GM18870 (cell line): ENCODE measurements at regions not wholly inside any gene's neighbourhood (a gene's known extent, or its start where the extent isn't known, plus 50 kb on each side); places are given as distances from the start of the nearest gene placed in this dataset.

Source experiments
- ATAC-seq: cut with Tn5 transposase; IDR thresholded peaks from one replicate; pipeline ENCODE4 v1.9.1; 2021; ENCODE audit warnings: moderate library complexity; ENCODE audit not compliant: unreplicated experiment

GRCh38 chr10:28853195-28853594 is 175.9 kb downstream of the BAMBI start:
- ATAC-seq, result no peak

- no peak for ATAC-seq
Measured at GRCh38 chr10:28857164-28857563, 179.8 kb downstream of the BAMBI start.

DNA sequence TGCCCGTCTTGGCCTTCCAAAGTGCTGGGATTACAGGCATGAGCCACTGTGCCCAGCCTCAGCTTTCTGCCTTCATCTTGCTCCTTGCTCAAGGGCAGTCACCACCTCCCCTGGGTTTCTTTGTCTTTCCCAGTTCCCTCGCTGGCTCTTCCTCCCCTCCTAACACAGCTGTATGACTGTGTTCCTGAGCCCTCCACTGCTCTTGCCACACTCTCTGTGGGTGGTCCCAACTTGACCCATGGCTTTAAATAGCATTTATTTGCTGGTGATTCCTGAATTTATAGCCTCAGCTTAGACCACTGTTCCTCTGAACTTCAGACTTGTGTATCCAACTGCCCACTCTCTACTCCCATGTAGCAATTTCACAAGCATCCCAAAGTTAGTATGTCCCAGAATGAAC is 181.3 kb downstream of the BAMBI start:
- ATAC-seq, result no peak

DNA sequence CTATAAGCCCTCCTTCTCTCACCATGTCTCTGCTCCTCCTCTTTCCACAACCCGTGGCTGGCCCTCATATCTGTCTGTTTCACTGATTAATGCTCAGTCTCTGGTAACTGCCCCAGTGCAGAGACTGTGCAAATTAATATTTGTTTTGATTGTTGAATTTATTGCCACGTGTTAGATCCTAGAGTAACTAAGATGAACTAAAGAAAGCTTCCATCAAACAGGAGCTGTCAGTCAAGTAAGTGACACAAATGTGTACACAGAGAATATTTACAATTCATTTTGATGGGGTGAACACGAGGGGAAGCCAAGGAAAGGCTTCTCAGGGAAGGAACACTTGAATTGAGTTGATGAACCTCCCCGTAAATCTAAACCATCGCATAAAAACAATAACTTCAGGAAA is 182.5 kb downstream of the BAMBI start:
- no peak for ATAC-seq

GRCh38 chr10:28862219-28862618 is 184.9 kb downstream of the BAMBI start:
- ATAC-seq, result no peak

DNA sequence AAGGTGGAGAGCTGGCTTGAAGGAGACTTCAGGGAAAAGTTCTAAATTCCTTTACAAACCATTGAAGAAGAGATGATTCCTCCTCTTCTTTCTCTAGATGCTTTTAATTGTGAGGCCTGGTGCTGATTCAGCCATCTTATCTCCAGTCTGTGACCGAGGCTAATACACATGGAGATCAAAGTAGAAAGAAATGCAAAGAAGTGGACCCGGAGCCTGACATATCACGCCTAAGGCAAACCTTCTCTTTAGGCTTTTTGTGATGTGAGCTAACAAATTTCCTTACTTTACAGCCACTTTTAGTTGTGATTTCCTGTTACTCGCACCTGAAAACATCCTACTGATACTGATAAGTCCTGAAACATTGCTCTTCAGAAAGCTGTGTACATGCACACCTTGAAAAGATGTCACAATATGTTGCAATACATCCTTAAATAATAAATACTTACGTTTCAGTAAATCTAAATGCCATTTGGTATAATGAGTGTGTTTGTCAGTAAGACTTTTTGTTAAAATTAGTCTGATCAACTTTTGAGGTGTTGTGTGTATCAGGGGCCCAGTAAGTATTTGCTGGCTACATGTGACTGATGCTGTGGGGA is 192.4 kb downstream of the BAMBI start:
- no peak for ATAC-seq

GRCh38 chr10:28871665-28872064 is 194.3 kb downstream of the BAMBI start:
- ATAC-seq, result no peak

- no peak for ATAC-seq
Measured at GRCh38 chr10:28872587-28873165, 195.4 kb downstream of the BAMBI start.

DNA sequence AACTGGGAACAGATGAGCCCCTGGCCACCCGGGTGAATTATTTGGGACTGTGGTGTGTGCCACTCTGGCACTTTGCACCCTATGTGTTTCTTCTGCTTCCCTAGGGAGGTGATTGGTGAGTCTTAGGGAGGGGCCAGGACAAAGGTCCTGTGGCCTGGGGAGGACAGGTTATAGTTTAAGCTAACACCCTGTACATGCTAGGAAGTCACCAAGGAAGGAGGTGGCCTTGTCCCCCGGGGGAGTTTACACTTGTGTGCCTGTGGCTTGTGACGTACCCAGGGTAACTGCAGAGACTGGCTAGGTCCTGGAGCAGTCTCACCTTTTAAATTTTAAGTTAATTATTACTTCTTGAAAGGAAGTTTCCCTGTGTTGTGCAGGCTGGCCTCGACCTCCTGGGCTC is 196.2 kb downstream of the BAMBI start:
- ATAC-seq, result no peak

DNA sequence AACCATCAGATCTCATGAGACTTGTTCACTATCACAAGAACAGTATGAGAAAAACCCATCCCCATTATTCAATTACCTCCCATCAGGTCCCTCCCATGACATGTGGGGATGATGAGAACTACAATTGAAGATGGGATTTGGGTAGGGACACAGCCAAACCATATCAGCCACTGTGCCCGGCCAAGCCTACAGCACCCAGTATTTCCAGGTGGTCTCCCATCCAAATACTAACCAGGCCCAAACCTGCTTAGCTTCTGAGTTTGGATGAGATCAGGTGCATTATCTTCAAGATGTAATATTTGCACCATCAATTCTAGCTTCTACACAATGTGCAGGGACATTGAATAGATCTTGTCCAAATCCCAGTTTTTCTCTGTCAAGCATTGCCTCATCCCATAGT is 196.9 kb downstream of the BAMBI start:
- ATAC-seq, result no peak

- no peak for ATAC-seq
Measured at GRCh38 chr10:28875549-28876081, 198.3 kb downstream of the BAMBI start.

DNA sequence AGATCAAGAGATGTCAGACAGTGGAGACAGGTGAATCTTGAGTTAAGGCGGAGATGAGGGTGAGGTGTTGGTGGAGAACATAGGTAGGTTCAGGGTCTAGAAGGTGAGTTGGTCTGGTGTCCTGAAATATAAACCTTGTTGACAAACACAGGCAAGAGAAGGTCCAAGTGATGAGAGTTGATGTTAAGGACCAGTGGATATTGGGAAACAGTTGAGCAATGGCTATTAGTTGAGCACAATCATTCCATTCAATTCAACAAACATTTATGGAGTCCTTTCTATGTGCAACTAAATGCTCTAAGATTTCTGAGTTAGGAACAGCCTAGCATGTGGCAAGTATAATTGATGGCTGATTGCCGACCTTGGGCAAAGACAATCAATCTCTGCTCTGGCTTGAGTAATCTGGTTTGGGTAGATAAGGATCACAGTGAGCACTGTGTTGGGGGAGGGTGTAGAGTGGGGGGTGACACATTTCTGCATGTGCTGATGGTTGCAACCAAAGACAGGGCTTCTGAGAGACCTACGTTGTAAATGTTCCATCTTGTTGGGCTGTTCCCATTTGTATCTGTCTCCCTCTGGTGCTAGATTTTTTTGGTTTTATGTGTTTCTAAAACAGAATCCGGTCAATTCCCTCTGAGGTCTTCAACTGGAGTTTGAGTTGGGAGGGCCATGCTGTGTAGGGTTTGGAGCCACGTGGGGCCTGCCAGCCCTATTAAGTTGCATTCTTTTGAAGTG is 201.1 kb downstream of the BAMBI start:
- ATAC-seq, result no peak

DNA sequence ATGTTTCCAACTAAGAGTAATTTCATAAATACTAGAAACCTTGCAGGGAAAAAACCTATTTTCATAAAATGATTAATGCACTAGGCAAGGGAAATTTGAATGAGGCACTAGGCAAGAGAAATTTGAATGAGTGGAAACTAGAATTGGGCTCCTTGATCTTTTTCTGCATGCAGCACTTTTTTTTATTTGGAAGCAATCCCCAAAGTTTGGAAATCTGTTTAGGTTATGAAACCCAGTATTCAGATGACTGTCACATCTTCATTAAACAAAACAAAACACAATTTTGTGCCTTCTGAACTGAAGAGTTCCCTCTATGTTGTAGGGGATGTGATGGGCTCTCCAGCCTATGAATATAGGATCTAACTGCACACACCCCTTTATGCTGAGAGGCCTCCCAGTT is 201.9 kb downstream of the BAMBI start:
- no peak for ATAC-seq

DNA sequence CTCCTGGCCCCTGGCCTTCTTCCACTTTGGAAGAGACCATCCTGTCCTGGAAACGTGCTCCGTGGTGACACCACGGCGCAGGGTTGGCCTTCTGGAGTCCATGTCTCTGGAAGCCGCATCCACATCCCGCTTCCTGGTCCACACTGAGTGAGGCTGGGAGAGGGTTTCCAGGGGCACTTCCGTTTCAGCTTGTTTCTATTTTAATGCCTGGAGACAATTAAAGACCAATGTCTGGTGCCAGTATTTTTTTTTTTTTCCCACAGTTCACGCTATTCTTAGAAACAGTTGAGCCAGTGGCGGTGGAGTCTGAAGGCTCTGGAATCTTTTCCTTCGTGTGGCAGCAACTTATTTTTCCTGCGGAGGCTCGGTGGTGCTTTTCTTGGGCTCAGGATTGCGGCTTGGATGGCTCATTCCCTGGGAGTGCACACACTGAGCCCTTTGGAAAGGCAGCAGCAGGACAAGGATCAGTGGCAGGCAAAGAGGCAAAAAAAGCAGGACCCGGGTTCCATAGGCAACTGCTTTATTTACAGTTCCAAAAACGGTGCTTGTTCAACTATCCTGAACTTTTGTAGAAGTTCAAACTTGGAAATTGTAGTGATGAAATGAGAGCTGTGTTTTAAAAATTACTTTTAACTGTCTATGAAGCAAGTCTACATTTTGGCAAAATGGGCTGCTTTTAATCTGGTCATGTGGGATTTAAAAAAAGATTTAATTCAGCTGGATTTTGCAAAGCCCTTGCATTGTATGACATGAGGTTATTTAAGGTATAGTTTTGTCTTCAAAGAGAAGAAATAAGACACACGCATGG is 202.8 kb downstream of the BAMBI start:
- no peak for ATAC-seq

DNA sequence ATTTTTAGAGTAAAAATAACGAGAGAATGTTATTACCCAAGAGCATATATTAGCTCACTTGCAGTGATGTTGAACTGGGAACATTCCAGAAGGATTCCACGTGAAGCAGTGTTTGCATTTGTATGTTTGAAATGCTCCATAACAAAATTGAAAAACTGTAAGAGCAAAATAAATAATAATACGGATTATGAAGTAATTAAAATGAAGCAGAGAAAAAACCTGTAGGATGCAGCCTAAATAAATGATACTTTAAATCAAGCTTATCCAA is 203.3 kb downstream of the BAMBI start:
- no peak for ATAC-seq

- ATAC-seq, result no peak
Measured at GRCh38 chr10:28881171-28881882, 204.0 kb downstream of the BAMBI start.

- ATAC-seq, result no peak
Measured at GRCh38 chr10:28883741-28884423, 206.6 kb downstream of the BAMBI start.

GRCh38 chr10:28890121-28890950 is 213.0 kb downstream of the BAMBI start:
- no peak for ATAC-seq

DNA sequence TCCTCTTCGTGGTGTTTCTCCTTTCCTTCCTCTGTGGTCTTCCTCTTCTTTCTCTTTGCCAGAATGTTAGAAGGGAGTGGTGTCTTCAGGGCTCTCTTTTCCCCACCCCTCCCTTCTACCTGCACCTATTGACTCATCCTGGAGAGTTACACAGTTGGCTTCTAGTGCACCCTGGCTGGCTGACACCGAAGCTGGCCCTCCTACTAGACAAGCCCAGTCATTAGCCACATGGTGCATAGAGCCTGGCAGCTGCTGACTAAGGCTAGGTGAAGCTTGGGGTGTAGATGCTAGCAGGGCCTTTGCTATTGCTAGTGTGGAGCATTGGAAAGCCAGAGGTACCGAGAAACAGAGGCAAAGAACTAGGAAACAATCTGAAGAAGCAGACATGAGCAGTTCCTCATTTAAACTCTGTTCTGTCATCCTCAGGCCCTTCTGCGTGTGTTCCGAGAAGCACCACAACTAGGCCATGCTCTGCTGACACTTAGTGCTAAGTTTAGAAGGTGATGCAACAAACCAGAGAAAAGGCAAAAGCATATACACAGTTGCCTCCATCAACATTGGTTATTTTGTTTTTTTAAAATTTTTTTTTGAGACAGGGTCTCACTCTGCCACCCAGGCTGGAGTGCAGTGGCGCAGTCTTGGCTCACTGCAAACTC is 213.9 kb downstream of the BAMBI start:
- ATAC-seq, result no peak
